Muscle of leg (tissue), 3 donors: ENCODE measurements at regions not wholly inside any gene's neighbourhood (a gene's known extent, or its start where the extent isn't known, plus 50 kb on each side); places are given as distances from the start of the nearest gene placed in this dataset.
"Not testable (repeated sequence)": the region's sequence is repeated elsewhere in the genome, so short reads cannot be mapped to it uniquely, and the experiment has no call there.

ENCODE experiments used
- DNase-seq: peaks from one replicate; pipeline ENCODE4 v3.0.0; 2013
- H3K27ac ChIP-seq: one replicate; pipeline ENCODE4 v1.5.1; 2013; ENCODE audit warnings: mild to moderate bottlenecking, low read length, control low read depth
- H3K27me3 ChIP-seq: one replicate; pipeline ENCODE4 v1.6.1; 2013; ENCODE audit warnings: low read length; ENCODE audit not compliant: control insufficient read depth, insufficient read depth
- H3K36me3 ChIP-seq: one replicate; pipeline ENCODE4 v1.6.1; 2013; ENCODE audit warnings: low read length; ENCODE audit not compliant: control insufficient read depth, insufficient read depth
- H3K4me1 ChIP-seq: one replicate; pipeline ENCODE4 v1.6.1; 2013; ENCODE audit warnings: low read length; ENCODE audit not compliant: control insufficient read depth, insufficient read depth
- H3K4me3 ChIP-seq: one replicate; pipeline ENCODE4 v1.5.1; 2013; ENCODE audit warnings: low read length, control low read depth
- H3K9me3 ChIP-seq: replicated peaks from 2 replicates; pipeline ENCODE4 v1.6.1; 2013; ENCODE audit warnings: low read depth, low read length; ENCODE audit not compliant: control insufficient read depth
- WGBS: methylation state at CpG from one replicate; pipeline ENCODE4 v1.1.5; 2013; ENCODE audit warnings: missing lambda C conversion rate; ENCODE audit not compliant: insufficient coverage; 5-methylcytosine and 5-hydroxymethylcytosine counted together

- Histone ChIP-seq H3K36me3 (no peaks in the 10 kb centered on the region), H3K27ac (no peak overlapping the region), H3K4me3 (no peak overlapping the region), H3K27me3 (no peaks in the 10 kb centered on the region), H3K4me1 (no peaks in the 10 kb centered on the region), H3K9me3 (peaks cover 2% of the 10 kb centered on the region)
- DNase-seq = no peak
Observed at GRCh38 chr14:47929334-47929733, 253.9 kb upstream of the MDGA2 start.

- Histone ChIP-seq H3K4me1 (no peaks in the 10 kb centered on the region), H3K36me3 (no peaks in the 10 kb centered on the region), H3K27me3 (no peaks in the 10 kb centered on the region), H3K27ac (no peak overlapping the region), H3K9me3 (no peaks in the 10 kb centered on the region), H3K4me3 (no peak overlapping the region)
- DNase-seq = no peak
- no CpG with 5 or more reads among the region's 1 CpG for WGBS
Observed at GRCh38 chr14:47921133-47921532, 245.7 kb upstream of the MDGA2 start.

- Histone ChIP-seq H3K4me3 (no peak overlapping the region), H3K4me1 (no peaks in the 10 kb centered on the region), H3K9me3 (no peaks in the 10 kb centered on the region), H3K36me3 (no peaks in the 10 kb centered on the region), H3K27ac (no peak overlapping the region), H3K27me3 (no peaks in the 10 kb centered on the region)
- no peak for DNase-seq
- 63% methylated on average over 3 of the region's 6 CpGs for WGBS
Observed at GRCh38 chr14:47919997-47920396, 244.6 kb upstream of the MDGA2 start.

GRCh38 chr14:47919334-47919846, 244.0 kb upstream of the MDGA2 start:
- WGBS = 92% methylated on average over 7 of the region's 8 CpGs
- Histone ChIP-seq H3K4me1 (no peaks in the 10 kb centered on the region), H3K27me3 (no peaks in the 10 kb centered on the region), H3K4me3 (no peak overlapping the region), H3K27ac (no peak overlapping the region), H3K36me3 (no peaks in the 10 kb centered on the region), H3K9me3 (no peaks in the 10 kb centered on the region)
- DNase-seq = no peak

GRCh38 chr14:47917344-47917954, 242.0 kb upstream of the MDGA2 start:
- Histone ChIP-seq H3K36me3 (no peaks in the 10 kb centered on the region), H3K9me3 (no peaks in the 10 kb centered on the region), H3K27ac (no peak overlapping the region), H3K4me1 (no peaks in the 10 kb centered on the region), H3K27me3 (no peaks in the 10 kb centered on the region), H3K4me3 (no peak overlapping the region)
- no CpG with 5 or more reads among the region's 5 CpGs for WGBS
- peak; percentile 23 for DNase-seq

- 95% methylated on average over 15 of the region's 25 CpGs for WGBS
- not testable (repeated sequence) for H3K27me3 ChIP-seq, H3K36me3 ChIP-seq, H3K9me3 ChIP-seq, DNase-seq, H3K4me3 ChIP-seq, H3K4me1 ChIP-seq, H3K27ac ChIP-seq
Observed at GRCh38 chr14:47901141-47901540, 225.7 kb upstream of the MDGA2 start.

GRCh38 chr14:47899685-47900084, 224.3 kb upstream of the MDGA2 start:
- no peak overlapping the region for H3K4me3 ChIP-seq
- no peak for DNase-seq
- no CpG with 5 or more reads among the region's 5 CpGs for WGBS

GRCh38 chr14:47874350-47874749, 198.9 kb upstream of the MDGA2 start:
- Histone ChIP-seq H3K4me1 (no peaks in the 10 kb centered on the region), H3K4me3 (no peak overlapping the region), H3K27me3 (no peaks in the 10 kb centered on the region), H3K9me3 (no peaks in the 10 kb centered on the region), H3K36me3 (no peaks in the 10 kb centered on the region), H3K27ac (no peak overlapping the region)
- DNase-seq = no peak
- no CpG with 5 or more reads among the region's 7 CpGs for WGBS

More at GRCh38 chr14:47899685-47900084, 224.3 kb upstream of the MDGA2 start:
- Histone ChIP-seq H3K9me3 (no peaks in the 10 kb centered on the region), H3K36me3 (no peaks in the 10 kb centered on the region), H3K4me1 (no peaks in the 10 kb centered on the region), H3K27ac (no peak overlapping the region), H3K27me3 (no peaks in the 10 kb centered on the region)

- no peak overlapping the region for H3K4me3 ChIP-seq
- H3K27me3 ChIP-seq = no peaks in the 10 kb centered on the region
- no peaks in the 10 kb centered on the region for H3K4me1 ChIP-seq
- no peaks in the 10 kb centered on the region for H3K9me3 ChIP-seq
- DNase-seq = no peak
- no CpG with 5 or more reads among the region's 2 CpGs for WGBS
- no peaks in the 10 kb centered on the region for H3K36me3 ChIP-seq
- no peak overlapping the region for H3K27ac ChIP-seq
Observed at GRCh38 chr14:47872588-47872987, 197.2 kb upstream of the MDGA2 start.

GRCh38 chr14:47863441-47863840, 188.0 kb upstream of the MDGA2 start:
- Histone ChIP-seq H3K4me3 (no peak overlapping the region), H3K36me3 (no peaks in the 10 kb centered on the region), H3K4me1 (no peaks in the 10 kb centered on the region), H3K27me3 (no peaks in the 10 kb centered on the region), H3K27ac (no peak overlapping the region), H3K9me3 (no peaks in the 10 kb centered on the region)
- DNase-seq = no peak

- no peak overlapping the region for H3K27ac ChIP-seq
- no peaks in the 10 kb centered on the region for H3K27me3 ChIP-seq
- no peak overlapping the region for H3K4me3 ChIP-seq
- no peak for DNase-seq
- WGBS = 88% methylated on average over 1 of the region's 4 CpGs
- H3K9me3 ChIP-seq = no peaks in the 10 kb centered on the region
- no peaks in the 10 kb centered on the region for H3K4me1 ChIP-seq
- no peaks in the 10 kb centered on the region for H3K36me3 ChIP-seq
Observed at GRCh38 chr14:47857646-47858045, 182.2 kb upstream of the MDGA2 start.
